ENCODE measurements at regions not wholly inside any gene's neighbourhood (a gene's known extent, or its start where the extent isn't known, plus 50 kb on each side); places are given as distances from the start of the nearest gene placed in this dataset.

- no peak for TF ChIP-seq CTCF (IDR thresholded peaks at IDR 0.05; ENCODE audit: extremely low read depth, insufficient read depth, missing control alignments)
- in situ Hi-C loops (cut with MboI; ENCODE audit: low pct_unique_long_range_greater_than_20kb, low sequenced_read_pairs, unreplicated experiment): no loop called here
- no peak for DNase-seq (ENCODE audit: low spot score)
These were observed 621.3 kb upstream of the EPHA6 start for GRCh38 chr3:96192966-96193550.

GRCh38 chr3:96200897-96201296 is 613.5 kb upstream of the EPHA6 start:
- in situ Hi-C loops (cut with MboI; ENCODE audit: low pct_unique_long_range_greater_than_20kb, low sequenced_read_pairs, unreplicated experiment): no loop called here
- no peak for TF ChIP-seq CTCF (IDR thresholded peaks at IDR 0.05; ENCODE audit: extremely low read depth, insufficient read depth, missing control alignments)
- DNase-seq (ENCODE audit: low spot score): no peak

GRCh38 chr3:96201463-96201862 is 612.9 kb upstream of the EPHA6 start:
- no peak for TF ChIP-seq CTCF (IDR thresholded peaks at IDR 0.05; ENCODE audit: extremely low read depth, insufficient read depth, missing control alignments)
- no peak for DNase-seq (ENCODE audit: low spot score)
- in situ Hi-C loops (cut with MboI; ENCODE audit: low pct_unique_long_range_greater_than_20kb, low sequenced_read_pairs, unreplicated experiment): no loop called here

- DNase-seq (ENCODE audit: low spot score): no peak
- no peak for TF ChIP-seq CTCF (IDR thresholded peaks at IDR 0.05; ENCODE audit: extremely low read depth, insufficient read depth, missing control alignments)
- in situ Hi-C loops (cut with MboI; ENCODE audit: low pct_unique_long_range_greater_than_20kb, low sequenced_read_pairs, unreplicated experiment): no loop called here
These were observed 612.2 kb upstream of the EPHA6 start for GRCh38 chr3:96202181-96202580.

GRCh38 chr3:96209699-96210098 is 604.7 kb upstream of the EPHA6 start:
- in situ Hi-C loops (cut with MboI; ENCODE audit: low pct_unique_long_range_greater_than_20kb, low sequenced_read_pairs, unreplicated experiment): no loop called here
- no peak for TF ChIP-seq CTCF (IDR thresholded peaks at IDR 0.05; ENCODE audit: extremely low read depth, insufficient read depth, missing control alignments)
- DNase-seq (ENCODE audit: low spot score): no peak

- in situ Hi-C loops (cut with MboI; ENCODE audit: low pct_unique_long_range_greater_than_20kb, low sequenced_read_pairs, unreplicated experiment): no loop called here
- no peak for TF ChIP-seq CTCF (IDR thresholded peaks at IDR 0.05; ENCODE audit: extremely low read depth, insufficient read depth, missing control alignments)
- no peak for DNase-seq (ENCODE audit: low spot score)
These were observed 601.0 kb upstream of the EPHA6 start for GRCh38 chr3:96213393-96213792.

GRCh38 chr3:96214941-96215340 is 599.5 kb upstream of the EPHA6 start:
- DNase-seq (ENCODE audit: low spot score): no peak
- in situ Hi-C loops (cut with MboI; ENCODE audit: low pct_unique_long_range_greater_than_20kb, low sequenced_read_pairs, unreplicated experiment): no loop called here
- no peak for TF ChIP-seq CTCF (IDR thresholded peaks at IDR 0.05; ENCODE audit: extremely low read depth, insufficient read depth, missing control alignments)
